DMS 273 treated with DMSO at 0.1 percent for 48 hours (cell line): ENCODE measurements at regions not wholly inside any gene's neighbourhood (a gene's known extent, or its start where the extent isn't known, plus 50 kb on each side); places are given as distances from the start of the nearest gene placed in this dataset.
"Not testable (repeated sequence)": the region's sequence is repeated elsewhere in the genome, so short reads cannot be mapped to it uniquely, and the experiment has no call there.

Experiments
- DNase-seq: peaks from one replicate; lab custom pipeline; 2025; lab: John Stamatoyannopoulos, UW

- no peak for DNase-seq
Measured at GRCh38 chr1:68873144-68873543, 376.3 kb upstream of the DEPDC1 start.

- not testable (repeated sequence) for DNase-seq
Measured at GRCh38 chr1:68881330-68882194, 384.7 kb upstream of the DEPDC1 start.

- DNase-seq: no peak
Measured at GRCh38 chr1:68889471-68889870, 392.6 kb upstream of the DEPDC1 start.

GRCh38 chr1:68890736-68891135 lies 393.9 kb upstream of the DEPDC1 start:
- DNase-seq: no peak

- DNase-seq: no peak
Measured at GRCh38 chr1:68904477-68904876, 407.6 kb upstream of the DEPDC1 start.

- DNase-seq: no peak
Measured at GRCh38 chr1:68906431-68906830, 409.5 kb upstream of the DEPDC1 start.

- no peak for DNase-seq
Measured at GRCh38 chr1:68907491-68907890, 410.6 kb upstream of the DEPDC1 start.

- no peak for DNase-seq
Measured at GRCh38 chr1:68908316-68908715, 411.4 kb upstream of the DEPDC1 start.

GRCh38 chr1:68916221-68916902 lies 419.5 kb upstream of the DEPDC1 start:
- DNase-seq: no peak

- no peak for DNase-seq
Measured at GRCh38 chr1:68917456-68917855, 420.6 kb upstream of the DEPDC1 start.

- no peak for DNase-seq
Measured at GRCh38 chr1:68918563-68918962, 421.7 kb upstream of the DEPDC1 start.

- no peak for DNase-seq
Measured at GRCh38 chr1:68919075-68919474, 422.2 kb upstream of the DEPDC1 start.

- DNase-seq: not testable (repeated sequence)
Measured at GRCh38 chr1:68923475-68924088, 426.7 kb upstream of the DEPDC1 start.

- DNase-seq: no peak
Measured at GRCh38 chr1:68930101-68930500, 433.2 kb upstream of the DEPDC1 start.

GRCh38 chr1:68936530-68936929 lies 439.6 kb upstream of the DEPDC1 start:
- no peak for DNase-seq

GRCh38 chr1:68938051-68938666 lies 441.3 kb upstream of the DEPDC1 start:
- no peak for DNase-seq

- DNase-seq: no peak
Measured at GRCh38 chr1:68950036-68950435, 453.2 kb upstream of the DEPDC1 start.

GRCh38 chr1:68953311-68953710 lies 456.4 kb upstream of the DEPDC1 start:
- no peak for DNase-seq

GRCh38 chr1:68954841-68955240 lies 458.0 kb upstream of the DEPDC1 start:
- DNase-seq: no peak

- no peak for DNase-seq
Measured at GRCh38 chr1:68955424-68955823, 458.5 kb upstream of the DEPDC1 start.

- DNase-seq: no peak
Measured at GRCh38 chr1:68958958-68959357, 462.1 kb upstream of the DEPDC1 start.

GRCh38 chr1:68959461-68960030 lies 462.7 kb upstream of the DEPDC1 start:
- DNase-seq: no peak
